WTC11 (cell line): ENCODE measurements at regions not wholly inside any gene's neighbourhood (a gene's known extent, or its start where the extent isn't known, plus 50 kb on each side); places are given as distances from the start of the nearest gene placed in this dataset.

Experiments
- ATAC-seq: fragments of 200-7000 bp; cut with Tn5 transposase; 2 replicates; pipeline ENCODE4 v1.10.0; 2021; ENCODE audit warnings: mild to moderate bottlenecking, moderate library complexity
- CTCF ChIA-PET: fragments of 300-600 bp; sonication (Branson Sonifier 250); formaldehyde crosslinking; loops from one replicate; lab custom pipeline; 2021; ENCODE audit warnings: antibody characterized with exemption; lab: Charles Lee
- POLR2A ChIA-PET: fragments of 350-600 bp; sonication (Branson Sonifier 250); formaldehyde crosslinking; loops from one replicate; lab custom pipeline; 2021; ENCODE audit warnings: antibody characterized with exemption; lab: Charles Lee
- DNase-seq: peaks from one replicate; pipeline ENCODE4 v3.0.0; 2021; ENCODE audit warnings: low spot score
- H3K27ac Mint-ChIP-seq: 2 replicates; pipeline ENCODE4 v1.8.0; 2021; ENCODE audit warnings: mixed read lengths
- H3K27me3 Mint-ChIP-seq: 2 replicates; pipeline ENCODE4 v1.8.0; 2021; ENCODE audit warnings: low read depth, mild to moderate bottlenecking, moderate library complexity, mixed read lengths
- H3K36me3 Mint-ChIP-seq: 2 replicates; pipeline ENCODE4 v1.8.0; 2021; ENCODE audit warnings: mixed read lengths
- H3K4me1 Mint-ChIP-seq: 2 replicates; pipeline ENCODE4 v1.8.0; 2022; ENCODE audit warnings: mixed read lengths
- H3K4me3 Mint-ChIP-seq: 2 replicates; pipeline ENCODE4 v1.8.0; 2021; ENCODE audit warnings: mild to moderate bottlenecking, moderate library complexity, mixed read lengths
- H3K9me3 Mint-ChIP-seq: 2 replicates; pipeline ENCODE4 v1.8.0; 2021; ENCODE audit warnings: mixed read lengths
- CREB1 ChIP-seq: sonication (generic); formaldehyde crosslinking; IDR thresholded peaks from 2 replicates; pipeline ENCODE4 v1.8.0; 2023; ENCODE audit warnings: mild to moderate bottlenecking, missing genetic modification reagents
- CREM ChIP-seq: sonication (generic); formaldehyde crosslinking; IDR thresholded peaks from 2 replicates; pipeline ENCODE4 v1.8.1; 2022; ENCODE audit warnings: mild to moderate bottlenecking, missing genetic modification reagents, moderate library complexity
- ETV6 ChIP-seq: sonication (generic); formaldehyde crosslinking; IDR thresholded peaks from 2 replicates; pipeline ENCODE4 v1.8.1; 2022; ENCODE audit warnings: mild to moderate bottlenecking, missing genetic modification reagents
- FOXJ3 ChIP-seq: sonication (generic); formaldehyde crosslinking; IDR thresholded peaks from 2 replicates; pipeline ENCODE4 v1.9.0; 2021; ENCODE audit warnings: missing genetic modification reagents, mild to moderate bottlenecking, borderline replicate concordance
- GRHL2 ChIP-seq: fragments of 250-450 bp; sonication (Bioruptor Pico); IDR thresholded peaks from 2 replicates; pipeline ENCODE4 v1.8.0; 2022; ENCODE audit warnings: mild to moderate bottlenecking, moderate library complexity; ENCODE audit not compliant: insufficient replicate concordance, severe bottlenecking
- GTF2I ChIP-seq: fragments of 250-450 bp; sonication (Bioruptor Pico); conservative IDR thresholded peaks from 2 replicates; pipeline ENCODE4 v1.4.0; 2021; ENCODE audit warnings: mild to moderate bottlenecking
- NFE2L1 ChIP-seq: sonication (generic); formaldehyde crosslinking; IDR thresholded peaks from 2 replicates; pipeline ENCODE4 v1.8.1; 2023; ENCODE audit warnings: missing genetic modification reagents
- NR3C1 ChIP-seq: sonication (generic); formaldehyde crosslinking; conservative IDR thresholded peaks from 2 replicates; pipeline ENCODE4 v1.8.1; 2023; ENCODE audit warnings: low read depth, mild to moderate bottlenecking, missing genetic modification reagents
- TEAD1 ChIP-seq: sonication (generic); formaldehyde crosslinking; IDR thresholded peaks from 2 replicates; pipeline ENCODE4 v1.8.0; 2022; ENCODE audit warnings: mild to moderate bottlenecking, missing genetic modification reagents
- ZNF121 ChIP-seq: sonication (generic); formaldehyde crosslinking; IDR thresholded peaks from 2 replicates; pipeline ENCODE4 v1.8.0; 2023; ENCODE audit warnings: missing genetic modification reagents
- ZNF416 ChIP-seq: fragments of 250-450 bp; sonication (Bioruptor Pico); IDR thresholded peaks from 2 replicates; pipeline ENCODE4 v1.9.0; 2021; ENCODE audit warnings: mild to moderate bottlenecking, inconsistent platforms
- ZNF423 ChIP-seq: fragments of 250-450 bp; sonication (Bioruptor Pico); IDR thresholded peaks from 2 replicates; pipeline ENCODE4 v2.1.2; 2022; ENCODE audit warnings: mild to moderate bottlenecking, moderate library complexity
- ZNF671 ChIP-seq: fragments of 250-450 bp; sonication (Bioruptor Pico); IDR thresholded peaks from 2 replicates; pipeline ENCODE4 v1.8.0; 2021; ENCODE audit warnings: mild to moderate bottlenecking
- TF ChIP-seq, protein P1 (sequence below): fragments of 250-450 bp; sonication (Bioruptor Pico); IDR thresholded peaks from 2 replicates; pipeline ENCODE4 v2.1.2; 2022; ENCODE audit warnings: mild to moderate bottlenecking, moderate library complexity
- TF ChIP-seq, protein P2 (sequence below): sonication (generic); formaldehyde crosslinking; conservative IDR thresholded peaks from 2 replicates; pipeline ENCODE4 v1.8.1; 2023; ENCODE audit warnings: mild to moderate bottlenecking, low read depth, missing genetic modification reagents, moderate library complexity
- TF ChIP-seq, protein P3 (sequence below): sonication (generic); formaldehyde crosslinking; IDR thresholded peaks from 2 replicates; pipeline ENCODE4 v1.8.1; 2023; ENCODE audit warnings: mild to moderate bottlenecking, missing genetic modification reagents
- TF ChIP-seq, protein P4 (sequence below): sonication (generic); formaldehyde crosslinking; IDR thresholded peaks from 2 replicates; pipeline ENCODE4 v1.8.0; 2022; ENCODE audit warnings: missing genetic modification reagents
- TF ChIP-seq, protein P5 (sequence below): sonication (generic); formaldehyde crosslinking; IDR thresholded peaks from 2 replicates; pipeline ENCODE4 v1.8.1; 2022; ENCODE audit warnings: low read depth, mild to moderate bottlenecking, moderate library complexity, missing genetic modification reagents, borderline replicate concordance
- TF ChIP-seq, protein P6 (sequence below): sonication (generic); formaldehyde crosslinking; IDR thresholded peaks from 2 replicates; pipeline ENCODE4 v1.8.0; 2022; ENCODE audit warnings: mild to moderate bottlenecking, missing genetic modification reagents

DNA sequence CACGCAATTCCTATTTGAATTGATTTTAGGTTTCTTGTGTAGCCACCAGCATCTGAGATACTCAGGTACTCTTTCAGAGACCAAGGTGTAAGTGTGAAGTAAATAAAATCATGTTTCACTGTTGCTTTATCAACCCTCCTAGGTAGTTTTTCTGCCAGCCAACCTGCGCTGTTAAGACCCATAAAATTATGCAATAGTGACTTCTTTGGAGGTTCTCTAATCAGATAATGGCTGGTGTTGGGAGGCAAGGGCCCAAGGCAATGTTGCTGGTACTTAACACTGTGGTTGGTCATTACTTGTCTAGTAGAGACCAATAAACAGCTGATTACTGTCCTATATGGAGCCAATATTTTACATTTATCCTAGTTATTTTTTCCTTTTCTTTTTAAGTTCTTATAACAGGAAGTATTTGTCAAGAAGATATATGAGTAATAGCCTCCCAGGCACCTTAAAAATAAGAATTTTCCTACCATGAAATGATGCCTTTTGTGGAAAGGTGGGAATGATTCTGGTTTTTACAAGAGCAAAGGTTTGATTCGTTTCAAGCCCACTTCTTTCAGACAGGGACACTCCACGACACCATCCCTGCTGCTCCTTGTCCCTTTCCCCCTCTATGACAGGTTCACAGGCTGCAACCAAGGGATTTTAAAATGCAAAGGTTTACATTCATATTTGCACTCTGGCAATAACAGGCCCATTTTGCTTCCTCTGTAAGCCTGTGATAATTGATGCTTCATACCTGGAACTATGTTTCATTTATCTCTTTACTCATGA lies 259.3 kb downstream of the MEIS1 start:
- Mint-ChIP-seq H3K36me3 (no peaks in the 10 kb centered on the region), H3K27me3 (no peaks in the 10 kb centered on the region), H3K4me1 (peaks cover 65% of the 10 kb centered on the region), H3K4me3 (no peak overlapping the region), H3K9me3 (no peaks in the 10 kb centered on the region), H3K27ac (no peak overlapping the region)
- ChIA-PET POLR2A (no interaction called here), CTCF (interaction anchor here (1.2 kb wide), 1 partner anchor 55 kb away, joined by 3 read pairs; no protein-coding TSS in a partner anchor)
- no peak for TF ChIP-seq TEAD1 (CRISPR knock-in tag)
- no peak for TF ChIP-seq NR3C1
- TF ChIP-seq ZNF121 (CRISPR knock-in tag), result no peak
- no peak for TF ChIP-seq GRHL2
- no peak for TF ChIP-seq ZNF671
- TF ChIP-seq ZNF416 (CRISPR knock-in tag), result no peak
- no peak for DNase-seq
- no peak for ATAC-seq

DNA sequence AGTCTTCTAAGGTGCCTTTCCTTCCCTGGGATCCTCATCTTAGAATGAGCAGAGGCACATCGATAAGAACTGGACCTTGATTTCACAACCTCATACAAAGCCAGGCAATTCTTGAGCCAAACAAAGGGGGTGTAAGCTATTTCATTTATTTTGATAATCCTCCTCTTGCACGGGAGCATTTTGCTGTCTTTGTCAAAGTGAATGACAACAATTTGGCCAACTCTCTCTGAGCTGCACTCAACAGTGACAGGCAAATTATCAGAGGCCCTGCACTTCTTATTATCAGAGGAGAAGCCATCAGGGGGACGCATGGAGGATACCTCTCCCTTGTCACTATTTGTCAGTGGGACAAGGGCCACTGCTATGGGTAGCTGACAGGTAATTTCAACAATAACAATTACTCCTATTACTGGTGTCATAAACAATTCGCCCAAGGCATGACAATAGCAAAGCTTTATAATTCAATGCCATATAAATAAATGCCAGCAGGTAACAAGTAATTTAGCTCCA lies 260.4 kb downstream of the MEIS1 start:
- ATAC-seq (no peak), DNase-seq (no peak)
- POLR2A ChIA-PET, result no interaction called here
- no peak overlapping the region for H3K4me3 Mint-ChIP-seq
- H3K9me3 Mint-ChIP-seq, result no peaks in the 10 kb centered on the region
- TF ChIP-seq ZNF121 (CRISPR knock-in tag), result no peak
- TF ChIP-seq CREM, result no peak
- no peak for TF ChIP-seq ETV6 (CRISPR knock-in tag)
- no peaks in the 10 kb centered on the region for H3K27me3 Mint-ChIP-seq
- CTCF ChIA-PET, result interaction anchor here (1.2 kb wide), 1 partner anchor 54 kb away, joined by 3 read pairs; no protein-coding TSS in a partner anchor
- H3K36me3 Mint-ChIP-seq, result no peaks in the 10 kb centered on the region
- peaks cover 74% of the 10 kb centered on the region for H3K4me1 Mint-ChIP-seq
- H3K27ac Mint-ChIP-seq, result no peak overlapping the region

DNA sequence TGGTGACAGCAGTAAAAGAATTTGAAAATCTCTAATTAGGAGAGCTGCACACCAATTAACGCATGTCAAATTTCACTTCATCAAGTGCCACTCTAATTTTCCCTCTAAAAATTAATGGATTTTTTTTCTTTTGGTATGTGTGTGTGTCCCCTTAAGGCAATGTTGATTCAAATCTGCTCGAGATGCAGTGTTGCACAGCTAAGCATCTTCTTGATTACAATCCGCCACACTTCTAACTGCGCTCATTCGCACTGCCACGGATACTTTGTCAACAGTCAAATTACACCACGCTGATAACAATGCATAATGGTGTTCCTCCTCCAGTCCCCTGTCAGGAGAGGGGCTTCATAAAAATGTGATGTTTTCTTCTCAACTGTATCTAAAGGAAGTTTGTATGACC lies 261.4 kb downstream of the MEIS1 start:
- ChIA-PET CTCF (no interaction called here), POLR2A (no interaction called here)
- Mint-ChIP-seq H3K27me3 (no peaks in the 10 kb centered on the region), H3K36me3 (no peaks in the 10 kb centered on the region), H3K27ac (no peak overlapping the region), H3K4me3 (no peak overlapping the region), H3K4me1 (peaks cover 69% of the 10 kb centered on the region), H3K9me3 (no peaks in the 10 kb centered on the region)
- ATAC-seq (no peak), DNase-seq (no peak)
- TF ChIP-seq ZNF423 (CRISPR knock-in tag), result no peak
- TF ChIP-seq, protein P1, sequence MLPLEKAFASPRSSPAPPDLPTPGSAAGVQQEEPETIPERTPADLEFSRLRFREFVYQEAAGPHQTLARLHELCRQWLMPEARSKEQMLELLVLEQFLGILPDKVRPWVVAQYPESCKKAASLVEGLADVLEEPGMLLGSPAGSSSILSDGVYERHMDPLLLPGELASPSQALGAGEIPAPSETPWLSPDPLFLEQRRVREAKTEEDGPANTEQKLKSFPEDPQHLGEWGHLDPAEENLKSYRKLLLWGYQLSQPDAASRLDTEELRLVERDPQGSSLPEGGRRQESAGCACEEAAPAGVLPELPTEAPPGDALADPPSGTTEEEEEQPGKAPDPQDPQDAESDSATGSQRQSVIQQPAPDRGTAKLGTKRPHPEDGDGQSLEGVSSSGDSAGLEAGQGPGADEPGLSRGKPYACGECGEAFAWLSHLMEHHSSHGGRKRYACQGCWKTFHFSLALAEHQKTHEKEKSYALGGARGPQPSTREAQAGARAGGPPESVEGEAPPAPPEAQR (CRISPR knock-in tag), result no peak
- TF ChIP-seq, protein P2, sequence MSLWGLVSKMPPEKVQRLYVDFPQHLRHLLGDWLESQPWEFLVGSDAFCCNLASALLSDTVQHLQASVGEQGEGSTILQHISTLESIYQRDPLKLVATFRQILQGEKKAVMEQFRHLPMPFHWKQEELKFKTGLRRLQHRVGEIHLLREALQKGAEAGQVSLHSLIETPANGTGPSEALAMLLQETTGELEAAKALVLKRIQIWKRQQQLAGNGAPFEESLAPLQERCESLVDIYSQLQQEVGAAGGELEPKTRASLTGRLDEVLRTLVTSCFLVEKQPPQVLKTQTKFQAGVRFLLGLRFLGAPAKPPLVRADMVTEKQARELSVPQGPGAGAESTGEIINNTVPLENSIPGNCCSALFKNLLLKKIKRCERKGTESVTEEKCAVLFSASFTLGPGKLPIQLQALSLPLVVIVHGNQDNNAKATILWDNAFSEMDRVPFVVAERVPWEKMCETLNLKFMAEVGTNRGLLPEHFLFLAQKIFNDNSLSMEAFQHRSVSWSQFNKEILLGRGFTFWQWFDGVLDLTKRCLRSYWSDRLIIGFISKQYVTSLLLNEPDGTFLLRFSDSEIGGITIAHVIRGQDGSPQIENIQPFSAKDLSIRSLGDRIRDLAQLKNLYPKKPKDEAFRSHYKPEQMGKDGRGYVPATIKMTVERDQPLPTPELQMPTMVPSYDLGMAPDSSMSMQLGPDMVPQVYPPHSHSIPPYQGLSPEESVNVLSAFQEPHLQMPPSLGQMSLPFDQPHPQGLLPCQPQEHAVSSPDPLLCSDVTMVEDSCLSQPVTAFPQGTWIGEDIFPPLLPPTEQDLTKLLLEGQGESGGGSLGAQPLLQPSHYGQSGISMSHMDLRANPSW, result no peak
- no peak for TF ChIP-seq CREB1 (CRISPR knock-in tag)
- TF ChIP-seq, protein P3, sequence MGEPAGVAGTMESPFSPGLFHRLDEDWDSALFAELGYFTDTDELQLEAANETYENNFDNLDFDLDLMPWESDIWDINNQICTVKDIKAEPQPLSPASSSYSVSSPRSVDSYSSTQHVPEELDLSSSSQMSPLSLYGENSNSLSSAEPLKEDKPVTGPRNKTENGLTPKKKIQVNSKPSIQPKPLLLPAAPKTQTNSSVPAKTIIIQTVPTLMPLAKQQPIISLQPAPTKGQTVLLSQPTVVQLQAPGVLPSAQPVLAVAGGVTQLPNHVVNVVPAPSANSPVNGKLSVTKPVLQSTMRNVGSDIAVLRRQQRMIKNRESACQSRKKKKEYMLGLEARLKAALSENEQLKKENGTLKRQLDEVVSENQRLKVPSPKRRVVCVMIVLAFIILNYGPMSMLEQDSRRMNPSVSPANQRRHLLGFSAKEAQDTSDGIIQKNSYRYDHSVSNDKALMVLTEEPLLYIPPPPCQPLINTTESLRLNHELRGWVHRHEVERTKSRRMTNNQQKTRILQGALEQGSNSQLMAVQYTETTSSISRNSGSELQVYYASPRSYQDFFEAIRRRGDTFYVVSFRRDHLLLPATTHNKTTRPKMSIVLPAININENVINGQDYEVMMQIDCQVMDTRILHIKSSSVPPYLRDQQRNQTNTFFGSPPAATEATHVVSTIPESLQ (CRISPR knock-in tag), result no peak
- TF ChIP-seq, protein P4, sequence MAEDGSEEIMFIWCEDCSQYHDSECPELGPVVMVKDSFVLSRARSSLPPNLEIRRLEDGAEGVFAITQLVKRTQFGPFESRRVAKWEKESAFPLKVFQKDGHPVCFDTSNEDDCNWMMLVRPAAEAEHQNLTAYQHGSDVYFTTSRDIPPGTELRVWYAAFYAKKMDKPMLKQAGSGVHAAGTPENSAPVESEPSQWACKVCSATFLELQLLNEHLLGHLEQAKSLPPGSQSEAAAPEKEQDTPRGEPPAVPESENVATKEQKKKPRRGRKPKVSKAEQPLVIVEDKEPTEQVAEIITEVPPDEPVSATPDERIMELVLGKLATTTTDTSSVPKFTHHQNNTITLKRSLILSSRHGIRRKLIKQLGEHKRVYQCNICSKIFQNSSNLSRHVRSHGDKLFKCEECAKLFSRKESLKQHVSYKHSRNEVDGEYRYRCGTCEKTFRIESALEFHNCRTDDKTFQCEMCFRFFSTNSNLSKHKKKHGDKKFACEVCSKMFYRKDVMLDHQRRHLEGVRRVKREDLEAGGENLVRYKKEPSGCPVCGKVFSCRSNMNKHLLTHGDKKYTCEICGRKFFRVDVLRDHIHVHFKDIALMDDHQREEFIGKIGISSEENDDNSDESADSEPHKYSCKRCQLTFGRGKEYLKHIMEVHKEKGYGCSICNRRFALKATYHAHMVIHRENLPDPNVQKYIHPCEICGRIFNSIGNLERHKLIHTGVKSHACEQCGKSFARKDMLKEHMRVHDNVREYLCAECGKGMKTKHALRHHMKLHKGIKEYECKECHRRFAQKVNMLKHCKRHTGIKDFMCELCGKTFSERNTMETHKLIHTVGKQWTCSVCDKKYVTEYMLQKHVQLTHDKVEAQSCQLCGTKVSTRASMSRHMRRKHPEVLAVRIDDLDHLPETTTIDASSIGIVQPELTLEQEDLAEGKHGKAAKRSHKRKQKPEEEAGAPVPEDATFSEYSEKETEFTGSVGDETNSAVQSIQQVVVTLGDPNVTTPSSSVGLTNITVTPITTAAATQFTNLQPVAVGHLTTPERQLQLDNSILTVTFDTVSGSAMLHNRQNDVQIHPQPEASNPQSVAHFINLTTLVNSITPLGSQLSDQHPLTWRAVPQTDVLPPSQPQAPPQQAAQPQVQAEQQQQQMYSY (CRISPR knock-in tag), result no peak
- no peak for TF ChIP-seq ZNF671
- TF ChIP-seq, protein P5, sequence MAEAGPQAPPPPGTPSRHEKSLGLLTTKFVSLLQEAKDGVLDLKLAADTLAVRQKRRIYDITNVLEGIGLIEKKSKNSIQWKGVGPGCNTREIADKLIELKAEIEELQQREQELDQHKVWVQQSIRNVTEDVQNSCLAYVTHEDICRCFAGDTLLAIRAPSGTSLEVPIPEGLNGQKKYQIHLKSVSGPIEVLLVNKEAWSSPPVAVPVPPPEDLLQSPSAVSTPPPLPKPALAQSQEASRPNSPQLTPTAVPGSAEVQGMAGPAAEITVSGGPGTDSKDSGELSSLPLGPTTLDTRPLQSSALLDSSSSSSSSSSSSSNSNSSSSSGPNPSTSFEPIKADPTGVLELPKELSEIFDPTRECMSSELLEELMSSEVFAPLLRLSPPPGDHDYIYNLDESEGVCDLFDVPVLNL (CRISPR knock-in tag), result no peak
- TF ChIP-seq, protein P6, sequence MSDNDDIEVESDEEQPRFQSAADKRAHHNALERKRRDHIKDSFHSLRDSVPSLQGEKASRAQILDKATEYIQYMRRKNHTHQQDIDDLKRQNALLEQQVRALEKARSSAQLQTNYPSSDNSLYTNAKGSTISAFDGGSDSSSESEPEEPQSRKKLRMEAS (CRISPR knock-in tag), result no peak
- no peak for TF ChIP-seq NFE2L1 (CRISPR knock-in tag)
- no peak for TF ChIP-seq FOXJ3
- no peak for TF ChIP-seq GTF2I (CRISPR knock-in tag)
- TF ChIP-seq ZNF121 (CRISPR knock-in tag), result no peak
